AG09319 (cell line): ENCODE measurements at regions not wholly inside any gene's neighbourhood (a gene's known extent, or its start where the extent isn't known, plus 50 kb on each side); places are given as distances from the start of the nearest gene placed in this dataset.

Experiments used
- DNase-seq: peaks from one replicate; pipeline ENCODE4 v3.0.0-alpha.2; 2010; ENCODE audit warnings: low read depth; ENCODE audit errors: extremely low read depth
- TF ChIP-seq, protein P1 (sequence below): IDR thresholded peaks from 2 replicates; pipeline ENCODE4 v1.5.1; 2011; ENCODE audit warnings: low read depth, mild to moderate bottlenecking, inconsistent platforms, low read length, moderate library complexity

DNA sequence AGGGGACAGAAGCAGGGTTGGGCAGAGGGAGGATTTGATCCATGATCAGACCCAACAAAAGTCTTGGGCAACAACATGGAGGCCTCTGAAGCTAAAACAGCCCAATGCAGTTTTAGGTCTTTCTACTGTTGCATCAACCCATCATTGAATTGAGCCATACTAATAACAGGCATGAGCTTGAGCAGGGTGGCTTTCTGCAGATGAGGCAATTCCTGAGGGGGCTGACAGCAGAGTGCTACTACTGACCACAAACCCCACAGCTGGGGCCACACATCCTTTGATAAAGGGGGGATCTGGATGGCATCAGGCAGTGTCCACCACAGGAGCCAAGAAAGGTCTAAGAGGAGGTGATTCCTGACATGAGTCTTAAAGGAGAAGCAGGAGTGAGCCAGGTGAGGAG, 517.0 kb upstream of the PPP2R3A start:
- DNase-seq: no peak
- TF ChIP-seq, protein P1, sequence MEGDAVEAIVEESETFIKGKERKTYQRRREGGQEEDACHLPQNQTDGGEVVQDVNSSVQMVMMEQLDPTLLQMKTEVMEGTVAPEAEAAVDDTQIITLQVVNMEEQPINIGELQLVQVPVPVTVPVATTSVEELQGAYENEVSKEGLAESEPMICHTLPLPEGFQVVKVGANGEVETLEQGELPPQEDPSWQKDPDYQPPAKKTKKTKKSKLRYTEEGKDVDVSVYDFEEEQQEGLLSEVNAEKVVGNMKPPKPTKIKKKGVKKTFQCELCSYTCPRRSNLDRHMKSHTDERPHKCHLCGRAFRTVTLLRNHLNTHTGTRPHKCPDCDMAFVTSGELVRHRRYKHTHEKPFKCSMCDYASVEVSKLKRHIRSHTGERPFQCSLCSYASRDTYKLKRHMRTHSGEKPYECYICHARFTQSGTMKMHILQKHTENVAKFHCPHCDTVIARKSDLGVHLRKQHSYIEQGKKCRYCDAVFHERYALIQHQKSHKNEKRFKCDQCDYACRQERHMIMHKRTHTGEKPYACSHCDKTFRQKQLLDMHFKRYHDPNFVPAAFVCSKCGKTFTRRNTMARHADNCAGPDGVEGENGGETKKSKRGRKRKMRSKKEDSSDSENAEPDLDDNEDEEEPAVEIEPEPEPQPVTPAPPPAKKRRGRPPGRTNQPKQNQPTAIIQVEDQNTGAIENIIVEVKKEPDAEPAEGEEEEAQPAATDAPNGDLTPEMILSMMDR: no peak

DNA sequence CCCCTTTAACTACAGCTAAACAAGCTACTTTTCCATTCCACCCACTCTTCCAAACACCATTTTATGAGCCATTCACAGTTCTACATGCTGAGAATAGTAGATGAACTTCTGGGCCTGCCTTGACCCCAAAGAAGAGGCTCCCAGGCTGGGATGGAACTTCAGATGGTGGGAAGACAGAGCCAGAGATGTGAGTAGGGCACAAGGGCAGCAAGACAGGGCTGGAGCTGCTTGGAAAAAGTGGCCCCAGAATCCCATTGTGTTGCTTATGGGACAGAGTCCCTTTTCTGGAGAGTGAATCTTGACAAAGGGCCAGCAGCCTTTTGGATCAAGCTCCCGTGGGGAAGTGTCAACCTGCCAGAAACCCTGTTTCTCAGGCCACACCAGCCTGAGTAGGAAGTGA, 516.5 kb upstream of the PPP2R3A start:
- no peak for DNase-seq

DNA sequence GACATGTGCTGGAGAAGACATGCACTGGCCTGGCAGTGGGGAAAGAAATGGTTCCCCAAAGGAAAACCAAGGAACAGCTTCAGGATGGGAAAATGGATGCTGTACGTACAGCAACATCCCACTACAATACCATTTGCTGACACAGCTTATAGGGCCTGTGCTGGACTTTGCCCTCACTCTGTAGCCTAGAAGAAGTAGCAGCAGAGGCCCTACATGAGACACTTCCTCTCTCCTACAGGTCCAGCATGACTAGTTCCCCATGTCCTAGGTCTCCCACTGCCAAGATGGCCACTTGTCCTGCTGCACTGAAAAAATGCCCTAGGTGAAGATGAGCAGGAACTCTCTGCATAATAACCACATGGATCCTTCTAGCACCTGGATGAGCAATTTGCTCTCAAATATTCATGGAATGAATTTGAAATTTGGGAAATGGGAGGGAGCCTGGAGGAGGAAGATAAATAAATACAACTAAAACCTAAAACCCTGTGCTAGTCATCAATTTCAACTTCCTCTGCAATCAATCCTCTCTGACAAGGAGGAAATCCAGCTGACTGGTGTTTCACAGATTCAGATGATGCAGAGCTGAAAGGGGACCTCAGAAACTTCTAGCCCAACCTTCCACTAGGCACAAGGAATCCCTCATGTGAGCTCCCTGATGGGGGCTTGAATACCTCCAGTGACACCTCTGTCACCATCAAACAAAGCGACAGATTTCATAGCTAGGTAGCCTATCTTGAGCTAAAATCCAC, 514.3 kb upstream of the PPP2R3A start:
- TF ChIP-seq, protein P1: no peak
- no peak for DNase-seq

More for the DNA sequence above, 516.5 kb upstream of the PPP2R3A start:
- TF ChIP-seq, protein P1: no peak

DNA sequence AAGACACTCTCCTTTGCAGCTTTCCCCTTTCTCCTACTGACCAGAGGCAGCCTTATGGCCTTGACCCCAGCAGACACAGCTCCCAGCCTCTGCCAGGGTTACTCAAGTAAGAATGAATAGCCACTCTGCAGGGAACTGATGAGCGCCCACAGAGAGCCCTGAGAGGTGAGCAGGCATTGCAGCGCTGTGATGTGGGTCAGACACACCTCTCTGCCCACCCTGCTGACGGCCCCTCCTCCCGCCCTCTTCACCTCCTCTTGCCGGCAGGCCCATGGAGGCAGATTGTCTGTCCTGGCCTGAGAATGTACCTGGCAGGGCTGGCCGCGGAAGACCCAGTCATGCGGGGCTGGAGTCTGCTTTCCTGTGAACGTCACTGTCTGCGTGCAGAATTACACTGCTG, 512.6 kb upstream of the PPP2R3A start:
- TF ChIP-seq, protein P1: no peak
- no peak for DNase-seq

DNA sequence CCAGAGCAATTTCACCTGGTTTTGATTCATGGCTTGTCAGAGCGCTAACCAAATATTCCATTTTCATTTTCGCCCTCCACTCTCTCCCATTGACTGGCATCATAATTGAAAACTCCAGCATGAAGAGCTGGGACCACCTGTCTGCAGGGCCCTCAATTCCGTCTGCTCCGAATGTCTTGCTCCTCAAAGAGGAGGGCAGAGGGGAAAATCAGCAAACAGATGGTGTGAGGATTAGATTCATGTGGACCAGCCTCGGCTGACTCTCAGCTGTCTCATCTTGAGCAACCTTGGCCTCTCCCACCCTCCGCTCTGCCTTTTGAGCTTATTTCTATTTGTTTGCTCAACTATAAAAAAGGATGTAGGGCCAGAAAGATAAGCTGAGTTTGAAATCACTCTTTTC, 512.2 kb upstream of the PPP2R3A start:
- DNase-seq: no peak
- TF ChIP-seq, protein P1: no peak

DNA sequence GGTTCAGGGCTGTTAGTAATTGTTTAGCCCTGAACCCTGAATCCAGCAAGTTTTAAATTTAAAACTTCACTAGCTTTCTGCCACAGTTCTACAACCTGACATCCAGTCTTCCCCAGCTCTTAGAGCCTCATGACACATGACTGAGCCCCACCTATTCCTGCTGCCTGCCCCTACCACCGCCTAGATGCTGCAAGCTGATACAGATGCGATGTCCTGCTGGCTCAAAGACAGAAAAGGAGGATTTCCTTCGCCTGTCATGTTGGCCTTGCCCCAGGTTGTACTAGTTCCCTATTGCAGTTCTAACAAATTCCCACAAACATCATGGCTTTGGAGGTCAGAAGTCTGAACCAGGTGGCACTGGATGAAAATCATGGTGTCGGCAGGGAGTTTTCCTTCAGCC, 510.6 kb upstream of the PPP2R3A start:
- DNase-seq: no peak
- TF ChIP-seq, protein P1: no peak

DNA sequence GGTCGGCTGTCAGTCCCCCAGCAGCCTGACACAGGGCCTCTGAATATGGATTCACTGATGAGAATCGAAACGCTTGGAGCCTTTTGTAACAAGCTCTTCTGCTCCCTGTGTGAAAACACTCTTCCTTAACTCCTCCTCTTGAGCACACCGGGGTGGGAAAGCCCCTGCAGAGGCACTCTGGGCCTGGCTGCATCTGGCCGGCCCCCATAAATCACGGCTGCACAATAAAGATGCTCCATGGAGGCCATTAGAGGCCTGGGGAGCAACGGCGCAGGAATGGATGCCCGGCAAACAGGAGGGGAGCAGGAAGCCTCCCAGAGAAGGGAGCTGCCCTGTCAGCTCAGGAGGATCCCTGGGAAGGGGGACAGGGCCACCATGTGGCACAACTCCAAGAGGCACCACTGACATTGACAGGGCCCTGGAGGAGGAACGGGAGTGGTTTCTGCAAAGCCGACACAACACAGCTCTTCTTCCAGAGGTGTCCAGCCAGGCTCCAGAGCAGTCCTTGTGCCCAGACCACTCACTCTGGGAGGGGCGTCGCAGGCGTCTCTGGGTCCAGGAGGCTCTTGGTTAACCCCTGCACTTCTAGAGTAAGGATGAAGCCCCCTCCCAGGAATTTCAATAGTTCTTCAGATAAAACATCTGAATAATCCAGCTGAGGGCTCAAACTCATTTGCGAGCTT, 509.3 kb upstream of the PPP2R3A start:
- TF ChIP-seq, protein P1: no peak
- no peak for DNase-seq
